K562 (cell line): ENCODE measurements at regions not wholly inside any gene's neighbourhood (a gene's known extent, or its start where the extent isn't known, plus 50 kb on each side); places are given as distances from the start of the nearest gene placed in this dataset.

ENCODE experiments used
- ATAC-seq: fragments of 200-7000 bp; cut with Tn5 transposase; 3 replicates; pipeline ENCODE4 v1.9.1; 2020; ENCODE audit warnings: moderate library complexity
- BruUV-seq: library from RNA; stranded (reverse); fragments of 400-500 nt; replicated peaks from 2 replicates; lab custom pipeline; 2021; lab: Mats Ljungman, UMichigan
- CTCF ChIA-PET: fragments of 300-600 bp; formaldehyde crosslinking; extraction: SDS; loops from one replicate; lab custom pipeline; 2021; ENCODE audit warnings: low intra/inter-chr PET ratio; lab: Yijun Ruan, JAX
- POLR2A ChIA-PET: fragments of 300-600, 350-650 bp; sonication (Branson Sonifier 250); formaldehyde crosslinking; extraction: SDS; loops from one replicate; lab custom pipeline; 2021; ENCODE audit warnings: antibody characterized with exemption, inconsistent platforms; lab: Yijun Ruan, JAX
- DNase-seq, 4 experiments: peaks; one replicate each; pipeline versions ENCODE4 v3.0.0 to v3.0.0-alpha.2; 2011 to 2018; ENCODE audit warnings: low spot score in 3 of 4, mixed read lengths in 3 of 4; ENCODE audit errors: extremely low read depth in 1 of 4
- FAIRE-seq: peaks from 2 replicates; lab custom pipeline; 2011; peaks lifted over from hg19 to GRCh38; lab: Jason Lieb, UNC
- H2AFZ ChIP-seq: 2 replicates; pipeline ENCODE4 v1.6.0; 2011; ENCODE audit warnings: low read depth, low read length, control low read depth, inconsistent platforms
- H3K27ac ChIP-seq: fragments of 200-600 bp; 3 replicates; pipeline ENCODE4 v1.8.0; 2011; ENCODE audit warnings: low read depth, mild to moderate bottlenecking, control low read depth, inconsistent platforms, low read length, moderate library complexity, mixed read lengths; ENCODE audit errors: extremely low read depth
- H3K27me3 ChIP-seq, 2 experiments: fragments of 300-600 bp in 1 of 2; 2 replicates in 1 of 2; 3 replicates in 1 of 2; pipeline versions ENCODE4 v1.6.0 to v1.8.0; 2011; ENCODE audit warnings: inconsistent platforms in 2 of 2, low read length in 2 of 2, mild to moderate bottlenecking in 1 of 2, mixed read lengths in 1 of 2, moderate library complexity in 1 of 2; ENCODE audit not compliant: control insufficient read depth in 2 of 2, insufficient read depth in 2 of 2
- H3K36me3 ChIP-seq: fragments of 300-600 bp; 3 replicates; pipeline ENCODE4 v1.8.0; 2011; ENCODE audit warnings: mild to moderate bottlenecking, low read length, inconsistent platforms; ENCODE audit not compliant: control insufficient read depth, insufficient read depth
- H3K4me1 ChIP-seq, 2 experiments: fragments of 200-600 bp in 1 of 2; replicated peaks in 1 of 2; 2 replicates in 1 of 2; 3 replicates in 1 of 2; pipeline versions ENCODE4 v1.5.1 to v1.8.0; 2011; ENCODE audit warnings: inconsistent platforms in 2 of 2, low read length in 2 of 2, mild to moderate bottlenecking in 1 of 2, mixed read lengths in 1 of 2, moderate library complexity in 1 of 2; ENCODE audit not compliant: control insufficient read depth in 2 of 2, insufficient read depth in 2 of 2
- H3K4me2 ChIP-seq: 2 replicates; pipeline ENCODE4 v1.6.1; 2011; ENCODE audit warnings: low read length, control low read depth, inconsistent platforms, mixed read lengths; ENCODE audit not compliant: insufficient read depth
- H3K4me3 ChIP-seq: fragments of 200-600 bp; sonication (generic), shearing (Covaris generic); 2 replicates; pipeline ENCODE4 v1.5.1; 2016; ENCODE audit warnings: control low read depth, inconsistent platforms
- H3K79me2 ChIP-seq: fragments of 200-600 bp; 3 replicates; pipeline ENCODE4 v1.8.0; 2011; ENCODE audit warnings: low read length, inconsistent platforms; ENCODE audit not compliant: control insufficient read depth, insufficient read depth
- H3K9ac ChIP-seq, 2 experiments: 2 replicates each; pipeline versions ENCODE4 v1.6.0 to v1.6.1; 2011; ENCODE audit warnings: low read depth in 2 of 2, low read length in 2 of 2, control low read depth in 1 of 2, inconsistent platforms in 1 of 2, mild to moderate bottlenecking in 1 of 2, mixed read lengths in 1 of 2; ENCODE audit not compliant: insufficient read depth in 1 of 2
- H3K9me1 ChIP-seq: one replicate; pipeline ENCODE4 v1.6.0; 2011; ENCODE audit warnings: inconsistent platforms, mild to moderate bottlenecking, low read length, moderate library complexity; ENCODE audit not compliant: control insufficient read depth, insufficient read depth
- H3K9me3 ChIP-seq: replicated peaks from 2 replicates; pipeline ENCODE4 v1.5.1; 2011; ENCODE audit warnings: low read depth, low read length, inconsistent platforms; ENCODE audit not compliant: control insufficient read depth, insufficient read depth
- H4K20me1 ChIP-seq: replicated peaks from 2 replicates; pipeline ENCODE4 v1.6.1; 2011; ENCODE audit warnings: low read length, inconsistent platforms, mixed read lengths; ENCODE audit not compliant: control insufficient read depth, insufficient read depth
- CC2D1A ChIP-seq: fragments of 450-650 bp; IDR thresholded peaks from 2 replicates; pipeline ENCODE4 v1.6.1; 2017; ENCODE audit warnings: mild to moderate bottlenecking
- CREM ChIP-seq: IDR thresholded peaks from 2 replicates; pipeline ENCODE4 v1.6.1; 2014; ENCODE audit warnings: antibody characterized with exemption, low read depth
- E2F3 ChIP-seq: fragments of 250-450 bp; sonication (Bioruptor Pico); IDR thresholded peaks from 2 replicates; pipeline ENCODE4 v1.4.0; 2020; ENCODE audit warnings: mild to moderate bottlenecking
- EP300 ChIP-seq: IDR thresholded peaks from 2 replicates; pipeline ENCODE4 v1.6.1; 2012; ENCODE audit warnings: low read length, improper control_type of control experiment
- FOXK2 ChIP-seq, 2 experiments: fragments of 450-650 bp; IDR thresholded peaks in 1 of 2; conservative IDR thresholded peaks in 1 of 2; 2 replicates each; pipeline ENCODE4 v1.6.1; 2016; ENCODE audit warnings: low read depth in 2 of 2, mild to moderate bottlenecking in 1 of 2
- HOXB6 ChIP-seq: fragments of 250-450 bp; sonication (Bioruptor Pico); IDR thresholded peaks from 2 replicates; pipeline ENCODE4 v1.5.1; 2022; ENCODE audit warnings: mild to moderate bottlenecking, borderline replicate concordance
- MCM5 ChIP-seq: fragments of 450-650 bp; IDR thresholded peaks from 2 replicates; pipeline ENCODE4 v1.6.1; 2016; ENCODE audit warnings: low read depth
- TAF1 ChIP-seq: IDR thresholded peaks from 2 replicates; pipeline ENCODE4 v1.6.1; 2011; ENCODE audit warnings: mild to moderate bottlenecking, low read length, moderate library complexity; ENCODE audit not compliant: insufficient read depth, control insufficient read depth, severe bottlenecking; ENCODE audit errors: extremely low read depth
- TEAD1 ChIP-seq, 2 experiments: fragments of 450-650 bp in 1 of 2; sonication (generic) in 1 of 2; formaldehyde crosslinking; IDR thresholded peaks; 2 replicates each; pipeline versions ENCODE4 v1.4.0 to v1.8.0; 2020 to 2022; ENCODE audit warnings: mild to moderate bottlenecking in 2 of 2, missing genetic modification reagents in 1 of 2
- ZC3H4 ChIP-seq: sonication (generic); formaldehyde crosslinking; IDR thresholded peaks from 2 replicates; pipeline ENCODE4 v1.9.0; 2021; ENCODE audit warnings: missing genetic modification reagents, borderline replicate concordance
- ZC3H8 ChIP-seq: fragments of 450-650 bp; IDR thresholded peaks from 2 replicates; pipeline ENCODE4 v1.6.1; 2017
- ZNF134 ChIP-seq: fragments of 250-450 bp; sonication (Bioruptor Pico); conservative IDR thresholded peaks from 2 replicates; pipeline ENCODE4 v1.4.0; 2020
- ZNF766 ChIP-seq: fragments of 200-800 bp; sonication (Bioruptor generic); conservative IDR thresholded peaks from 2 replicates; pipeline ENCODE4 v1.6.1; 2016; ENCODE audit warnings: missing genetic modification characterization, missing compliant biosample characterization
- WGBS: fragments of 100-300 bp; shearing (Covaris generic); methylation state at CpG from one replicate; pipeline ENCODE4 v1.1.6; 2016; ENCODE audit warnings: low coverage, mixed read lengths; ENCODE audit not compliant: insufficient coverage; ENCODE audit errors: missing lambda C conversion rate; 5-methylcytosine and 5-hydroxymethylcytosine counted together
- in situ Hi-C: fragments of 300-500 bp; cut with MboI; formaldehyde crosslinking; loops from 4 replicates; pipeline ENCODE4 v1.15.0; 2018; ENCODE audit warnings: inconsistent platforms, mixed read lengths
- intact Hi-C: fragments of 100-400 bp; cut with micrococcal nuclease; formaldehyde crosslinking; loops from 2 replicates; pipeline ENCODE4 v1.14.2; 2022
- TF ChIP-seq, protein P1 (sequence below): fragments of 250-450 bp; sonication (Bioruptor Pico); IDR thresholded peaks from 2 replicates; pipeline ENCODE4 v1.8.0; 2021; ENCODE audit warnings: moderate library complexity, mild to moderate bottlenecking, inconsistent platforms
- TF ChIP-seq, protein P2 (sequence below), 3 experiments: fragments of 200-800 bp in 1 of 3; fragments of 250-450 bp in 1 of 3; fragments of 450-650 bp in 1 of 3; sonication (Bioruptor Pico) in 1 of 3; sonication (Bioruptor generic) in 1 of 3; formaldehyde crosslinking in 1 of 3; IDR thresholded peaks; 2 replicates each; pipeline versions ENCODE4 v1.6.1 to v1.8.0; 2016 to 2022; ENCODE audit warnings: mild to moderate bottlenecking in 2 of 3, missing genetic modification characterization in 2 of 3, missing compliant biosample characterization in 1 of 3, moderate library complexity in 1 of 3

DNA sequence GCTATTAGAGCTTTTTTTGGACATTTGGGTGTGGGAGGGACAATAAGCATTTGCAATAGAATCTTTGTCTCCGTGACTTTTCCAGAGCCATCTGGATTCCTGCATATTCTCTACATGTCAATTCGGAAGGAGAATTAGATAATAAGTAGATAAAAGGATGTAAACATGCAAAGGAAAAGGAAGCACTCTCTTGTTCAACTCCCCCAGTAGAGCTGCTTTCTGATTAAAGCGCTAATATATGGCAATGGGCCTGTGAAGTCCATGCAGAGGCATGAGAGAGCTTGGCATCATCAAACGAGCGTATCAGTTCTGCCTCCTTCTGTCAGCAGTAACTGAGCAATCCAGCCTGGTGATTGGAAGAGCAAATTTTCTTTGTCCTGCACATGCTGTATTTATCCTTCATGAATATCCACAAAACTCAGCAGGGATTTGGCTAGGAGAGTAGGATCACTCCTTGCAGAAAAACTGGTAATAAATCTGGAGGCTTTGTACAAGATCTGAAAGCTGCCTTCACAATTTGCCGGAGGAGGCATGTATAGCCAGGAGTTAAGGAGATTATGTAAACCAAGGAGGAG is 1752.9 kb downstream of the MAT2B start:
- no peak overlapping the region for H2AFZ ChIP-seq
- TF ChIP-seq ZNF134 (no peak), CC2D1A (no peak), ZNF766 (no peak), E2F3 (CRISPR knock-in tag) (no peak), FOXK2 (conservative IDR thresholded peaks at IDR 0.05 in 1 of 2, IDR thresholded peaks at IDR 0.05 in 1 of 2; ENCODE audit: low read depth in 2 of 2) (no peak), ZC3H4 (CRISPR knock-in tag) (no peak), HOXB6 (CRISPR knock-in tag) (no peak), CREM (no peak), ZC3H8 (no peak), TEAD1 (CRISPR knock-in tag; IDR thresholded peaks at IDR 0.05) (no peak), TAF1 (no peak), MCM5 (no peak), EP300 (no peak)
- TF ChIP-seq, protein P1, sequence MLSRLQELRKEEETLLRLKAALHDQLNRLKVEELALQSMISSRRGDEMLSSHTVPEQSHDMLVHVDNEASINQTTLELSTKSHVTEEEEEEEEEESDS (CRISPR knock-in tag): no peak
- TF ChIP-seq, protein P2, sequence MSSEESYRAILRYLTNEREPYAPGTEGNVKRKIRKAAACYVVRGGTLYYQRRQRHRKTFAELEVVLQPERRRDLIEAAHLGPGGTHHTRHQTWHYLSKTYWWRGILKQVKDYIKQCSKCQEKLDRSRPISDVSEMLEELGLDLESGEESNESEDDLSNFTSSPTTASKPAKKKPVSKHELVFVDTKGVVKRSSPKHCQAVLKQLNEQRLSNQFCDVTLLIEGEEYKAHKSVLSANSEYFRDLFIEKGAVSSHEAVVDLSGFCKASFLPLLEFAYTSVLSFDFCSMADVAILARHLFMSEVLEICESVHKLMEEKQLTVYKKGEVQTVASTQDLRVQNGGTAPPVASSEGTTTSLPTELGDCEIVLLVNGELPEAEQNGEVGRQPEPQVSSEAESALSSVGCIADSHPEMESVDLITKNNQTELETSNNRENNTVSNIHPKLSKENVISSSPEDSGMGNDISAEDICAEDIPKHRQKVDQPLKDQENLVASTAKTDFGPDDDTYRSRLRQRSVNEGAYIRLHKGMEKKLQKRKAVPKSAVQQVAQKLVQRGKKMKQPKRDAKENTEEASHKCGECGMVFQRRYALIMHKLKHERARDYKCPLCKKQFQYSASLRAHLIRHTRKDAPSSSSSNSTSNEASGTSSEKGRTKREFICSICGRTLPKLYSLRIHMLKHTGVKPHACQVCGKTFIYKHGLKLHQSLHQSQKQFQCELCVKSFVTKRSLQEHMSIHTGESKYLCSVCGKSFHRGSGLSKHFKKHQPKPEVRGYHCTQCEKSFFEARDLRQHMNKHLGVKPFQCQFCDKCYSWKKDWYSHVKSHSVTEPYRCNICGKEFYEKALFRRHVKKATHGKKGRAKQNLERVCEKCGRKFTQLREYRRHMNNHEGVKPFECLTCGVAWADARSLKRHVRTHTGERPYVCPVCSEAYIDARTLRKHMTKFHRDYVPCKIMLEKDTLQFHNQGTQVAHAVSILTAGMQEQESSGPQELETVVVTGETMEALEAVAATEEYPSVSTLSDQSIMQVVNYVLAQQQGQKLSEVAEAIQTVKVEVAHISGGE (CRISPR knock-in tag; IDR thresholded peaks at IDR 0.05): no peak
- TF ChIP-seq, all 486 proteins: peak for 0
- no peaks in the 10 kb centered on the region for H3K9me1 ChIP-seq
- DNase-seq: no peak
- no peak overlapping the region for H3K4me2 ChIP-seq
- no peaks in the 10 kb centered on the region for H3K4me1 ChIP-seq
- 0% methylated on average over 5 of the region's 6 CpGs for WGBS
- no peaks in the 10 kb centered on the region for H3K9me3 ChIP-seq
- no peak for FAIRE-seq
- H3K27me3 ChIP-seq: no peaks in the 10 kb centered on the region
- intact Hi-C loops (no loop called here), in situ Hi-C loops (no loop called here)
- BruUV-seq: no TSS peak
- no peak overlapping the region for H3K9ac ChIP-seq
- no peaks in the 10 kb centered on the region for H3K36me3 ChIP-seq
- no peaks in the 10 kb centered on the region for H4K20me1 ChIP-seq
- ChIA-PET POLR2A (interaction anchor here (0.6 kb wide), 1 partner anchor 1696 kb away, joined by 3 read pairs; no protein-coding TSS in a partner anchor), CTCF (no interaction called here)
- no peak overlapping the region for H3K4me3 ChIP-seq
- ATAC-seq: no peak
- H3K27ac ChIP-seq: no peak overlapping the region
- no peaks in the 10 kb centered on the region for H3K79me2 ChIP-seq
